Stimulated activated naive CD8-positive, alpha-beta T cell treated with anti-CD3 and anti-CD28 coated beads, Interleukin-15, Interleukin-2, amounts not matched to agents 100 U/mL and 50 U/mL, for 24 hours (primary cell): ENCODE measurements at regions not wholly inside any gene's neighbourhood (a gene's known extent, or its start where the extent isn't known, plus 50 kb on each side); places are given as distances from the start of the nearest gene placed in this dataset.
"Not testable (repeated sequence)": the region's sequence is repeated elsewhere in the genome, so short reads cannot be mapped to it uniquely, and the experiment has no call there.

Experiments used
- ATAC-seq: fragments of 150-1000 bp; cut with Tn5 transposase; one replicate; pipeline ENCODE4 v1.10.0; 2021
- DNase-seq: peaks from one replicate; pipeline ENCODE4 v3.0.0; 2021

GRCh38 chr9:30522486-30522885, 1862.0 kb upstream of the ACO1 start:
- DNase-seq: no peak
- ATAC-seq: no peak

DNA sequence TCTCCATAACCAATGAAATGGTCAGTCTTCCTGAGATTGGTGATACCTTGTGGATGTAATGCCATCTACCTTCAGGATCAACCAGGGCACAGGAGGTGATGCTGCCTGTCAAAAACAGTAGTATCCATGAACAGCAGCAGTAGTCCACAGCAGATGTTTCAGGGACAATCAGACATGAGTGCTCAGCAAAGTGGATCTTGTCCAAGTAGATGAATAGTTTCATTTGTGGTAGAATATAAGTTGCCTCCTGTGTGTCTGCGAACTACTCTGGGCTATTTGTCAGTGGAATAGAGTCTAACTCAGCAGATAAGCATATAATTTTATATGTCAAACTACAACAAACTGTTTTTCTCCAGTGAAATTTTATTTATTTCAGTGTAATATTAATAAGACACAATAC, 1860.1 kb upstream of the ACO1 start:
- ATAC-seq (no peak), DNase-seq (no peak)

DNA sequence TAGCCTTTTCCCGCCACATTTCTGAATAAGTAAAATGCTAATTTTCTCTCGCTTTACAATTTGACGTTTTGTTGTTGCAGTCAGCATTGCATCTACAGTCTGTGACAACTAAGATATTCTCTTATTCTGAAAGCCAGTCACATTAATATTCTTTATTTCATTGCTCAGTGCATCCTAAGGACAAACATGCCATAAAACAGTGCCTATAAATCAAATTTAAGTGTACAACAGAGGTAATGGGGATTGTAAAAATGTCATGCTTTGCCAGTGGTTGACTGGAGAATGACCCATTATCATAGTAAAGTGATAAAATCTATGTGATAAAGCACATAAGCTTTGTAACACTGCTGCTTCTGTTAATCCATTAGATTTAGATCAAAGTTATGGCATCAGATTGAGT, 1850.0 kb upstream of the ACO1 start:
- ATAC-seq (no peak), DNase-seq (no peak)

DNA sequence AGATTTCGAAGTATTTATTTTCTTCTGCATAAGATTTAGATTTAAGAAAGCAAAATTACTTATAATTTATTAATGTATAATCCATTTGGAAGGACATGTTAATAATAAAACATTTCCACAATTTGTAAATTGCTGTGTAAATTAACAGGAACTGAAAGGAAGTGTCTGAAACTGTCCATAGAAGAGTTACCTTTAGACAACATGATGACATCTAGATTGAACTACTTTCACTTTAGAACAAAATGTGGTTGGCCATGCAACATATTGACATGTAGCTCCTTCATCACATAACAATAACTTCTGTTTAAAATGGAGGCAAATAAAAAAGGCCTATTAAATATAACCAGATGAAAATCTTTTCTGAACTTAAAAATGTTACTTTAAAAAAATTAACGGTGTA, 1849.5 kb upstream of the ACO1 start:
- DNase-seq (no peak), ATAC-seq (no peak)

DNA sequence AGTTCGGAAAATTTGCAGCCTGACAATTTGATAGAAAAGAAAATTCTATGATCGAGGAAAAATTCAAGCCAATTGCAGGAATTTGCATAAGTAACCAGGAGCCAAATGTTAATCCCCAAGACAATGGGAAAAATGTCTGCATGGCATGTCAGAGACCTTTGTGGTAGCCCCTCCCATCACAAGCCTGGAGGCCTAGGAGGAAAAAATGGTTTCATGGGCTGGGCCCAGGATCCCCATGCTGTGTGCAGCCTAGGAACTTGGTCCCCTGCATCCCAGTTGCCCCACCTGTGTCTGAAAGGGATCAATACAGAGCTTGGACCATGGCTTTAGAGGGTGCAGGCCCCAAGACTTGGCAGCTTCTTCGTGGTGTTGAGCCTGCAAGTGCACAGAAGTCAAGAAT, 1847.9 kb upstream of the ACO1 start:
- no peak for DNase-seq
- ATAC-seq: no peak

GRCh38 chr9:30539696-30540095, 1844.7 kb upstream of the ACO1 start:
- ATAC-seq, DNase-seq: not testable (repeated sequence)

DNA sequence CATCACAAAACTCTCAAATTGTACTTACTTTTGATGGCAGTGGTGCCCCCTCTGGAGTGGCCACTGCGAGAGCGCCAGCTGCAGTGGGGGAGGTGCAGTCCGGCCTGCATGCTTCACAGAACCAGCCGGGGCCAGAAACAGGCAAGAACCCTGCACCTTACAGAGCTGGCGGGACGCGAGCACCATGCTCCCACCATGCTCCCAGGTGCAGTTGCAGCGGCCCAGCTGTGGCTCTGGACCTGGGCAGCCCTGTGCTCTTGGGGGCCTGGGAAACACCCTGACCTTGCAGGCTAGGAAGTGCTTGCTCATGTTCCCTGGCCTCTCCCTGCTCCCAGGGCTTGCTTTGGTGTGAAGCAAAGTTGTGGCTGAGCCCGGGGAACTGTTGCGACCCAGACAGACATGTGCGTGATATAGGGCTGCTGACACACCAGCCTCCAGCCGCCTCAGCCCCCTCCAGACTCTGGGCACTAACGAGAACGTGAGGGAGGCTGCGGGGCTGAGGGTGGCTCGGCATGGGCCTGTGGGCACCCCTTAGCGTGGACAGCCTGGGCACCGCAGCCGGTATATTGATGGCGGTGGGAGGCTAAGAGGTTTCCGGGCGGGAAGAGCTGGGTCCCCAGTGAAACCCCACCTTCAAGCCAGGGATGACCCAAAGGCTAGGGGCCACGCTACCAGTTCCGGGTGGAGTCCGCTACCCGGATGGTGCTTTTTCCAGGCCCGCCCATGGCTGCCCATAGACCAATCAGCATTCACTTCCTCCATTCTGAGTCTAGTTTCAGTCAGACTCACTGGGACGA, 1809.9 kb upstream of the ACO1 start:
- DNase-seq (no peak), ATAC-seq (no peak)

- ATAC-seq: no peak
These were observed 1809.2 kb upstream of the ACO1 start for GRCh38 chr9:30575218-30575617.

DNA sequence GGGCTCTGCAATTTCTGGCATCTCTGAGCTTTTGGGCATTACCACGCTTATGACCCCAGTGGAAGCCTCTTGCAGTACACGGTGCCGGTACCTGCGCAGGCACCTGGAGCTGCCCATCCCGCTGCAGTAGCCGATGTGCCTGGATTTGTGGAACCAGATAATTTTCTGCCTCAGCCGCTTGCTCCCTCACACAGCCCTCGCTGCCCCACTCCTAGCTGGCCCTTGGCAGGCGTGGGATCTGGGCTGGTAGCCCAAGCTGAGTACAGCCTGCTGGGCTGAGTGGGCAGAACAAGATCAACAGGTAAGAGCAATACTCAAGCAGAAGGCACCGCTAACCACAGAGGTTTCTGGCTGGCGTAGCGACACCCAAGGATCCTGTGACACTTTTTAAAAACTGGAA, 1808.8 kb upstream of the ACO1 start:
- ATAC-seq: no peak
- no peak for DNase-seq

More at GRCh38 chr9:30575218-30575617, 1809.2 kb upstream of the ACO1 start:
- DNase-seq: no peak

GRCh38 chr9:30579810-30580209, 1804.6 kb upstream of the ACO1 start:
- ATAC-seq: no peak
- DNase-seq: no peak

DNA sequence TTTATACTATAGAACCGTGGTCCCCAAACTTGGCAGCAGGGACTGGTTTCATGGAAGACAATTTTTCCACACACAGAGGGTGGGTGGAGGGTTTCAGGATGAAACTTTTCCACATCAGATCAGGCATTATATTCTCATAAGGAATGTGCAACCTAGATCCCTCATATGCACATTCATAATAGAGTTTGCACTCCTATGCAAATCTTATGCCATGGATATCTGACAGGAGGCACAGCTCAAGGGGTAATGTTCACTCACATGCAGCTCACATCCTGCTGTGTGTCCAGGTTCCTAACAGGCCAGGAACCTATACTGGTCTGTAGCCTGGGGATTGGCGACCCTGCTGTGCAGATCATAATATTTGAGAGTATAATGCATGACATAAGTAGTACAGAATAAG, 1802.2 kb upstream of the ACO1 start:
- ATAC-seq (no peak), DNase-seq (no peak)

DNA sequence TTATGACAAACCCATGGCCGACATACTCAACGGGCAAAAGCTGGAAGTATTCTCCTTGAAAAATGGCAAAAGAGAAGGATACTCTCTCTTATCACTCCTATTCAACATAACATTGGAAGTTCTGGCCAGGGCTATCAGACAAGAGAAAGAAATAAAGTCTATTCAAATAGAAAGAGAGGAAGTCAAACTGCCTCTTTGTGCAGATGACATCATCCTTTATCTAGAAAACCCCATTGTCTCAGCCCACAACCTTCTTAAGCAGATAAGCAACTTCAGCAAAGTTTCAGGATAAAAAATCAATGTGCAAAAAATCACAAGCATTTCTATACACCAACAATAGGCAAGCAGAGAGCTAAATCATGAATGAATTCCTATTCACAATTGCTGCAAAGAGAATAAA, 1799.9 kb upstream of the ACO1 start:
- ATAC-seq: no peak
- no peak for DNase-seq

- no peak for ATAC-seq
- no peak for DNase-seq
These were observed 1793.0 kb upstream of the ACO1 start for GRCh38 chr9:30591461-30591860.

DNA sequence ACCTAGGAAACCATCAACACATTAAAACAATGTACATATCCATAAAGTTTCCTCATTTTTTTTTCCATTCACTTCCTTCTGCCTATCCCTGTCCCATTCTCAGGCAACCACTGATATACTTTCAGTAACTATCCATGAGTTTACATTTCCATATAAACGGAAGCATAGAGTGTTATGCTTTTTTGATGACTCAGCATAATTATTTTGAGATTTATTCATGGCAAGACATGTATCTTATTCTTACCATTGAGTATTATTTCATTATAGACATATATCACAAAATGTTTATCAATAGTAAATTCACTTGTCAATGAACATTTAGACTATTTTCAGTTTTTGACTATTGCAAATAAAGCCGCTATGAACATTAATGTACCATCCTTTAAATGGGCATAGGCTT, 1786.8 kb upstream of the ACO1 start:
- ATAC-seq (no peak), DNase-seq (no peak)

DNA sequence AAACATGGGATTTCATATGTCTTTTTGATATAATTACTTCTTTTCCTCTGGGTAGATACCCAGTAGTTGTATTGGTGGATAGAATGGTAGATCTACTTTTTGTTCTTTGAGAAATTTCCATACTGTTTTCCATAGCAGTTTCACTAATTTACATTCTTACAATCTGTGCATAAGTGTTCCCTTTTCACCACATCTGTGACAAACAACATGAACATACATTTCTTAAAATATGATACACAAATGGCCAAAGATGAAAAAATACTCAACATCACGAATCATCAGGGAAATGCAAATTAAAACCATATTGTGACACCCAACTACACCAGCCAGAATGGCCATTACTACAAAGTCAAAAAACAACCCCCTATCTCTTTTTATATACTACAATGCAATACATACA, 1778.5 kb upstream of the ACO1 start:
- ATAC-seq: no peak
- no peak for DNase-seq

- ATAC-seq (no peak), DNase-seq (no peak)
These were observed 1774.7 kb upstream of the ACO1 start for GRCh38 chr9:30609713-30610112.

GRCh38 chr9:30616782-30617181, 1767.7 kb upstream of the ACO1 start:
- not testable (repeated sequence) for ATAC-seq, DNase-seq

GRCh38 chr9:30622561-30622960, 1761.9 kb upstream of the ACO1 start:
- ATAC-seq: no peak

GRCh38 chr9:30628915-30629567, 1755.4 kb upstream of the ACO1 start:
- DNase-seq (no peak), ATAC-seq (no peak)

More at GRCh38 chr9:30622561-30622960, 1761.9 kb upstream of the ACO1 start:
- DNase-seq: no peak

GRCh38 chr9:30630459-30630858, 1754.0 kb upstream of the ACO1 start:
- ATAC-seq (no peak), DNase-seq (no peak)

DNA sequence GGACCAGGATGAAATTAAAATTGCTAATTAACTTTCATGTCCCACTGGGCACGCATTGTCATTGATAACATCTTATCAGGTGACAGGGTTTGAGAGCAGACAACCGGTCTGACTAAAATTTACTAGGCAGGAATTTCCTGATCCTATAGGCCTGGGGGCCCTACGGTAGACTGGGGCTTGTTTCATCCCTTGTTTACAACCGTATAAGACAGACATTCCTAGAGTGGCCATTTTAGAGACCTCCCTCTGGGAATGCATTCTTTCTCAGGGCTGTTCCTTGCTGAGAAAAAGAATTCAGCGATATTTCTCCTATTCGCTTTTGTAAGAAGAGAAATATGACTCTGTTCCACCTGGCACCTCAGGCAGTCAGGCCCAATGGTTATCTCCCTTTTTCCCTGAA, 1737.8 kb upstream of the ACO1 start:
- DNase-seq, ATAC-seq: not testable (repeated sequence)

GRCh38 chr9:30661925-30662324, 1722.5 kb upstream of the ACO1 start:
- no peak for ATAC-seq
- DNase-seq: no peak

DNA sequence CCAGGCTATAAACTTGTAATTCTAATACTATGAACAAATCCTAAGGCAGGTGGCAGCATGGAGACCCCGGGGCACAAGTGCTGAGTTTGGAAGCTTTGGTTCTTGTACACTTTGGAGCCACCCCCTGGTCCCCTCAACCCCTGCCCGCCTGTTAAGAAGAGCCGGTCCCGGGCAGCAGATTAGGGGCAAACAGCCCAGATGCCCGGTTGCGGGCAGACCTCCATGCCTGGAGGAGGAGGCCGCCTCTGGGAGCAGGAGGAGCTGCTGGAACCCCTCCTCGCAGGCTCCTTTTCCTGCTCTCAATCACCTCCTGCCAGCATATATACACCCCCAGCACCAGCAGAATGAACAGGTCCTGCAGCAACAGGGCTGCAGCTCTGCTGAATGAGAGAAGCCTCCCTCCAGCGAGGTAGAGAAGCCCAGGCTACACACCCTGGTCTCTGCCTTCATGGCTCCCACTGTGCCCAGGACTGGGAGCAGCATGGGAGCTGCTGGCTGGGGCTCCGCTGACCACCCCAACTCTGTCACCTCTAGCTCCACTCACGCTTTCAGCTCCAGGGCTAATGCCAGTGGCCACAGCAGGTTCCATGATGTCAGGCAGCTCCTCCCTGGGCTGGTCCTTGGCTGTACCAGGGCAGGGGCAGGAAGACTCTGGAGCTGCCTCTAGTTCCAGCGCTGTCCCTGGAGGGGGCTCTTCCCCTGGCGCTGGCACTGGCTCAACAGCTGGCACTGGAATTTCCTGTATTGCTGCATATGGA, 1713.5 kb upstream of the ACO1 start:
- DNase-seq: no peak
- no peak for ATAC-seq
